Stimulated activated CD4-positive, alpha-beta T cell treated with anti-CD3 and anti-CD28 coated beads, Interleukin-15, amount 100 ng/mL, for 48 hours (primary cell): ENCODE measurements at regions not wholly inside any gene's neighbourhood (a gene's known extent, or its start where the extent isn't known, plus 50 kb on each side); places are given as distances from the start of the nearest gene placed in this dataset.
"Not testable (repeated sequence)": the region's sequence is repeated elsewhere in the genome, so short reads cannot be mapped to it uniquely, and the experiment has no call there.

Experiments
- DNase-seq, 2 donors: peaks; one replicate each; pipeline ENCODE4 v3.0.0-alpha.2; 2020; ENCODE audit warnings: low read depth in 2 of 2

DNA sequence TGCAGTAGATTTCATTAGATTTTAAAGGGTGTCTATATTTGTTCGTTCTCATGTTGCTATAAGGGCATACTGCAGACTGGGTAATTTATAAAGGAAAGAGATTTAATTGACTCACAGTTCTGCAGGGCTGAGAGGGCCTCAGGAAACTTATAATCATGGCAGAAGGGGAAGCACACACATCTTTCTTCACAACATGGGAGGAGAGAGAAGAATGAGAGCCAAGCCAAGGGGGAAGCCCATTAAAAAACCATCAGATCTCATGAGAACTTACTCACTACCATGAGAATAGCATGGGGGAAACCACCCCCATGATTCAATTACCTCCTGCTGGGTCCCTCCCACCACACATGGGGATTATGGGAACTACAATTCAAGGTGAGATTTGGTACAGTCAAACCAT lies 99.5 kb upstream of the TCF21 start:
- DNase-seq: not testable (repeated sequence)

DNA sequence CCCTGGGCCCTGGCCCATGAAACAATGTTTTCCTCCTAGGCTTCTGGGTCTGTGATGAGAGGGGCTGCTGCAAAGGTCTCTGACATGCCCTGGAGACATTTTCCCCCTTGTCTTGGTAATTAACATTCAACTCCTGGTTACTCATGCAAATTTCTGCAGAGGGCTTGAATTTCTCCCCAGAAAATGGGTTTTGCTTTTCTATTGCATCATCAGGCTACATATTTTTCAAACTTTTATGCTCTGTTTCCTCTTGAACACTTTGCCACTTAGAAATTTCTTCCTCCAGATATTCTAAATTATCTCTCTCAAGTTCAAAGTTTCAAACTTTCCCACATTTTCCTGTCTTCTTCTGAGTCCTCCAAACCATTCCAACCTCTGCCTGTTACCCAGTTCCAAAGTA lies 98.2 kb upstream of the TCF21 start:
- not testable (repeated sequence) for DNase-seq

DNA sequence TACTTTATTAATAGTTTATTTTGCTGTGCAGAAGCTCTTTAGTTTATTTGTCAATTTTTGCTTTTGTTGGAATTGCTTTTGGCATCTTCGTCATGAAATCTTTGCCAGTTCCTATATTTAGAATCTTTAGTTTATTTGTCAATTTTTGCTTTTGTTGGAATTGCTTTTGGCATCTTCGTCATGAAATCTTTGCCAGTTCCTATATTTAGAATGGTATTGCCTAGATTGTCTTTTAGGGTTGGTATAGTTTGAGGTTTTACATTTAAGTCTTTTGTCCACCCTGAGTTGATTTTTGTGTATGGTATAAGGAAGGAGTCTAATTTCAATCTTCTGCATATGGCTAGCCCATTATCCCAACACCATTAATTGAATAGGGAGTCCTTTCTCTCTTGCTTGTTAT lies 93.9 kb upstream of the TCF21 start:
- not testable (repeated sequence) for DNase-seq

DNA sequence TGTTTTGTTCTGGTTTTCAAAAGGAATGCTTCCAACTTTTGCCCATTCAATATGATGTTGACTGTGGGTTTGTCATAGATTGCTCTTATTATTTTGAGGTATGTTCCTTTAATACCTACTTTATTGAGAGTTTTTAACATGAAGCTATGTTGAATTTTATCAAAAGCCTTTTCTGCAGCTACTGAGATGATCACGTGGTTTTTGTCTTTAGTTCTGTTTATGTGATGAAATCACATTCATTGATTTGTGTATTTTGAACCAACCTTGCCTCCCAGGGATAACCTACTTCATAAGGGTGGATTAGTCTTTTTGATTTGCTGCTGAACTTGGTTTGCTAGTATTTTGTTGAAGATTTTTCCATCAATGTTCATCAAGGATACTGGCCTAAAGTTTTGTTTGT lies 92.7 kb upstream of the TCF21 start:
- no peak for DNase-seq

DNA sequence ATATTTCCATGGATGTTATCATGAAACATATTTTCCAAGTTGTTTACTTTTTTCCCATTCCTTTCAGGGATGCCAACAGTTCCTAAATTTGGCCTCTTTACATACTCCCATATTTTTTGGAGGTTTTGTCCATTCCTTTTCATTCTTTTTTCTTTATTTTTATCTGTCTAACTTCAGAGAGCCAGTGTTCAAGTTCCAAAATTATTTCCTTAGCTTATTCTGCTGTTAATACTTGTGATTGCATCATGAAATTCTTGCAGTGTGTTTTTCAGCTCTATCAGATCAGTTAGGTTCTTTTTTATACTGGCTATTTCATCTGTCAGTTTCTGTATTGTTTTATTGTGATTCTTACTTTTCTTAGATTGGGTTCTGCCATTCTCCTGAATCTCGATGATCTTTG lies 89.9 kb upstream of the TCF21 start:
- DNase-seq: no peak

DNA sequence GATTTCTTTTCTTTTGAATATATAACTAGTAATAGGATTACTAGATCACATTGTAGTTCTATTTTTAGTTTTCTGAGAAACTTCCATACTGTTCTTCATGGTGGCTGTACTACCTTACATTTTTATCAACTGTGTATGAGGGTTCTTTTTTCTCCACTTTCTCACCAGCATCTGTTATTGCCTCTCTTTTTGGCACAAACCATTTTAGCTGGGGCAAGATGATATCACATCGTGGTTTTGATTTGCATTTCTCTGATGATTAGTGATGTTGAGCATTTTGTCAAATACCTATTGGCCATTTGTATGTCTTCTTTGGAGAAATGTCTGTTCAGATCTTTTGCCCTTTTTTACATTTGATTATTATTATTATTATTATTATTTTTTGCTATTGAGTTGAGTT lies 86.1 kb upstream of the TCF21 start:
- no peak for DNase-seq

DNA sequence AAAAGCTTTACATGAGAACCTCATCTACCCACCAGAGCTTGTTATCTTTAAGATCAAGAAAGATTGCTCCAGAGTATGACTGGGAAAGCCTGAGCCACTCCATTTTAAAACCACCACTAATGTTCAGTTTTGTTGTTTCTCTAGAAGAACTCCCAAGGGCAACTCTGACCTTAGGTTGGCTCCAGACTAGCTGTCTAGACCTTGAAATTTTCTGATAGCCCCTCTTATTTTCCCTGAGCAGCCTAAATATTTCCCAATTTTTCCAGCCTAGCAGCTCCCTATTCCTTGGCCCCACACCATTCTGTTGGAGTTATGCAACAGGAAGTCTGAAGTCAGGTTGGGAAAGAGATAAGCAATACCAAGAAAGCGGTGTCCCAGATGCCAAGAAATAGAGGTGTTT lies 84.6 kb upstream of the TCF21 start:
- no peak for DNase-seq

DNA sequence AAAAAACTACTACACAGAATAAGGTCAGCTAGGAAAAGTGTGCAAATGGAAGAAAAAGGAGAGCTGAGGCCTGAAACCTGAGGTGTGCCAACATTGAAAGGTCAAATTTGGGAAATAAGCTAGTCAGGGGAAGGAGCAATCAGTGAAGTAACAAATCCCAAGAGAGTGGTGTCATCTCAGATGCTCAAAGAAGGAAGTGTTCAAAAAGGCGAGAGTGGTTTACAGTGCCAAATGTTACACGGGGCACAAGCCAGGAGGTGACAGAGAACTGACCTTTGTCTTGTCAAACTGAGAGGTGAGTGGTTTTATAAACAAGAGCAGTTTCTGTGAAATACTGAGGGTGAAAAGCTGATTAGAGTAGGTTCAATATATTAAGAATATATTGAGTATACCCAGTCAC lies 83.0 kb upstream of the TCF21 start:
- DNase-seq: no peak

DNA sequence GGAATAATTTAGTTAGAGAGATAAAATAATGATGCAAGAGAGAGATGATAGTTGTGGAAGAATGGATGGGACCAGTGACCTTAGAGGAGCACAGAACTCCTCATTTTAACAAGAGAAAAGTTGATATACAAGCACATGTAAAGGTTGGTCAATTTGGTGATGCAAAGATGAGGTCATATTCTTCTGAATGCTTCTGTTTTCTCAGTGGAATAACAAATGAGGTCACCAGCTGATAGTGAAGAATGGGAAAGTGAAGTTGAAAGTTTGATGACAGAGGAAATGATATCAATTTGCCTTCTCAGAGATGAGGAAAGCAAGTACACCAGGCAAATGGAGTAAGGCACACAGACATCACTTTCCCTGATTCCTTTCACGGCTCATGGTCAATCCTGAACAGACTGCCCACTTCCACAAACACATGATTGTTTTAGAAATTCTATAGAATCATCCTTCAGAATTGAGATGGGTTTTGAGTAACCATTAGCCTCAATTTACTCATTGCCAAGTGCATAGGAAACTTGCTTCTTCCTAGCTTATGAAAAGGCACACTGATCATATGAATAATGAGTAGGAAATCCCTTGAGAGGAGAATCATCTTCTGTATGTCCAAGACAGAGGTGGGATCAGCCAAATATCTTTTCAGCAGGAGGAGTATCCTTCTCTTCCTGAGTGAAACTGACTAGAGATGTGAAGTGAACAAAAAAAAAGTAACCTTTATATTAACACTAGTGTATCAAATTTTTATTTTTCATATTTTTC lies 82.4 kb upstream of the TCF21 start:
- no peak for DNase-seq

DNA sequence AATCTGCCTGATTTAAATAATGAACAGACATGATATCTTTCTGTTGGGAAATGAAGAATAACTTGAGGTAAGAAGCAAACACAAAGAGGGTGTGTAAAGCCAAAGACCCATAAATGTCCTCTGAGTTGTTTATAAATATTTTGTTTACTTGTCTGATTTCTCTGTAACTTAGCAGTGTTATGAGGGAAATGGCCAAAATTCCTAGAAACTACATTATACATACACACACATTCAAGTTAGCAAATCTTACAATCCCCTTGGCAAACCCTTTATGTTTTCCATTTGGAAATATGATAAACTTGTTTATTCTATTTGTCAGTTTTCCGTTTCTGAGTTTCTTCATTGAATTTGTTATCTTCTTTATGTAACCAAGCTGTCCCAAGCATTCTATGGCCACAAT lies 81.4 kb upstream of the TCF21 start:
- DNase-seq: no peak

DNA sequence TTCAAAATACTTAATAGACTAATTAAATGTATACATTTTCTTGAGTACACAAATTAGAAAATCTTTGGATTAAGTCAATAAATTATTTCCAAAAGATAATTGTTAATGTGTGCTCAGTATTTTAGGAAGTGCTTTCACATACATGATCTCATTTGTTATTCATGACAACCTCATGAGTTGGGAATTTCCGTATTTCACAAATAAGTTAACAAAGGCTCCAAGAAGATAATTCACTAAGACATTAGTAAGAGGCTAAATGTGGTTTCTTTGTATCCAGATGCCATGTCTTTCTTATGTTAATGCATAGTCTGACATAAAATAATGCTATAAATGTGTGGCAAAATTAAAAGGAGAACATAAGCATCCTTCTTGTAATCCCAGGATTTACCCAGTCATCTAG lies 79.5 kb upstream of the TCF21 start:
- DNase-seq: no peak

DNA sequence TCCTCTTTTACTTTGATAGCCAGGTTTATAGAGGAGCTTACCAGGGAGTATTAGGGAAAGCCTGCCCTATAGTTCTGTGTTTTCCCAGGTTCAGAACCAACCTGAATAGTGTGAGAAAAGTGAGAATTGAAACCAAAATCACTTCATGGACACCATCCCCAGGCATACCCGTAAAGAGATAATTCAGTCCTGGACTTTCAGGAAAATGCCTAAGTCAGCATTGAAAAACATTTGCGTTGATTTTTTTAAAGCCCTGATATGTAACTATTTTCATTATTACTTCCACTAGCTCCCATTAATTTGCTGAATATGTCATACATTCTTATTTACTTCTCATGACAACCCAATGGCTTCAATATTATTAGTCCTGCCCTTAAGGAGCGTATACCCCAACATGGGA lies 77.4 kb upstream of the TCF21 start:
- DNase-seq: no peak

DNA sequence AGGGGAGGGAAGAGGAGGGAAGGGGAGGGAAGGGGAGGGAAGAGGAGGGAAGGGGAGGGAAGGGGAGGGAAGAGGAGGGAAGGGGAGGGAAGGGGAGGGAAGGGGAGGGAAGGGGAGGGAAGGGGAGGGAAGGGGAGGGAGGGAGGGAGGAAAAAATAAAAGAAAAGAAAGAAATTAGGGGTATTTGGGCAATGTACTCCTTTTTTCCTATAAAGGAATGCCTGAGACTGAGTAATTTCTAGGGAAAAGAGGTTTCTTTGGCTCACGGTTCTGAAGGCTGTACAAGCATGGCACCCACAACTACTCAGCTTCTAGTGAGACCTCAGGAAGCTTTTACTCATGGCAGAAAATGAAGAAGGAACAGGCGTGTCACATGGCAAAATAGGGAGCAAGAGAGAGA lies 76.5 kb upstream of the TCF21 start:
- not testable (repeated sequence) for DNase-seq

DNA sequence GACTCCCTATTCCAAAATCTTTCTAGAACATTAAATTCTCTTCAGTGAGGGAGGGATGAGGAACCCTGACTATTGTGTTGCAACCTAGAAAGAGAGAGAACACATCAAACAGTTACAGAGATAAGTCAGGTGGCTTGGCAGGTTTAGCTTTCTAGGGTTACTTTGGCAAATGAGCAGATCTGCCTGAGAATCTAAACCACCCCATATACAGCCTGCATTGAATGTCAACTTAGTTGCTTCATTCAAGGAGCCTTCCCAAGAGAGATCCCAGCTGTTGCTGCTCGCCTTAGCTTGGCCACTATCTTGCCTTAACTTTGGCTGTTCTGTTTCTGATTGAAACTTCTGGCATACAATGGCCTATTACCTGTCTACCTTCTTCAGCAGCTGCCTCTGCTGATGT lies 74.7 kb upstream of the TCF21 start:
- no peak for DNase-seq

DNA sequence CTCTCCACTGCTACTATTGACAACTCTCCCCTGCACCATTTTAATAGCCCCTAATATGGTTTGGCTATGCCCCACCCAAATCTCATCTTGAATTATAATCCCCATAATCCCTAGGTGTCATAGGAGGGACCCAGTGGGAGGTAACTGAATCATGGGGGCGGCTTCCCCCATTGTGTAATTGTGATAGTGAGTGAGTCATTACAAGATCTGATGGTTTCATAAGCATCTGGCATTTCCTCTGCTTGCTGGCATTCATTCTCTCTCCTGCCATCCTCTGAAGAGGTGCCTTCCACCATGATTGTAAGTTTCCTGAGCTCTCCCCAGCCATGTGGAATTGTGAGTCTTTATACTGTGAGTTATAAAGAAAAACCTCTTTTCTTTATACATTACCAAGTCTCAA lies 74.1 kb upstream of the TCF21 start:
- no peak for DNase-seq

DNA sequence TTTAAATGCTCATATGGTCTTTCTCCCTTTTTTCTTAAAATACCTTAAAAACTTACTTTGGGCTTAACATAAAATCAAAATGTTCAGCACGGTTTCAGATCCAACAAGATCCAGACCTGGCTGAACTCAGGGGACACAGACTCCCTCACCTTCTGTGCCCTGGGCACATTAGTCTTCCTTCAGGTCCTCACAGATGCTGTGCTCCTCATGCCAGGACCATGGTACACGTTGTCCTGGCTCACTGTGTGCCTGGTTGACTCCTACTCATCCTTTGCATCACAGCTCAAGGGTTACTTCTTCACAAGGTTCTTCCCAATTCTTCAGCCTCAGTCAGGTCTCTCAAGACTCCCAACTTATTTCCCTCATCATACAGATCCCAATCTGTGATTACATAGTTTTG lies 73.6 kb upstream of the TCF21 start:
- no peak for DNase-seq

DNA sequence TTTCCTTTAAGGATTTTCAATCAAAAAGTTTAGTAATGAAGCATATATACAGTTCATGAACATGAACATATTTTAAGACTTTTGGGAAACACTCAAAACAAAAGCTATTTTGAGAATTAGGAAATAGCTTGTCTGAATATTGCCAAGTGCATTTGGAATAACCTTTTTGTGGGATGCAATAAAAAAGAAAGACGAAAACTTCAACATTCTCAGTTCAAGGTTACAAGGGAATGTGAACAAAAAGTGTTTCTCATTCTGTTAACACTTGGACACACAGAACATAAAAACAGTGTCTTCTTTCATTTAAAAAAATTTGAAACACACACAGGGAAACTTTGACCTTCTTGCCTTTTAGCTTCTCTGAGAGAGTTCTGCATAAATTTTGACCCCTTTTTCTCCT lies 72.7 kb upstream of the TCF21 start:
- DNase-seq: no peak

DNA sequence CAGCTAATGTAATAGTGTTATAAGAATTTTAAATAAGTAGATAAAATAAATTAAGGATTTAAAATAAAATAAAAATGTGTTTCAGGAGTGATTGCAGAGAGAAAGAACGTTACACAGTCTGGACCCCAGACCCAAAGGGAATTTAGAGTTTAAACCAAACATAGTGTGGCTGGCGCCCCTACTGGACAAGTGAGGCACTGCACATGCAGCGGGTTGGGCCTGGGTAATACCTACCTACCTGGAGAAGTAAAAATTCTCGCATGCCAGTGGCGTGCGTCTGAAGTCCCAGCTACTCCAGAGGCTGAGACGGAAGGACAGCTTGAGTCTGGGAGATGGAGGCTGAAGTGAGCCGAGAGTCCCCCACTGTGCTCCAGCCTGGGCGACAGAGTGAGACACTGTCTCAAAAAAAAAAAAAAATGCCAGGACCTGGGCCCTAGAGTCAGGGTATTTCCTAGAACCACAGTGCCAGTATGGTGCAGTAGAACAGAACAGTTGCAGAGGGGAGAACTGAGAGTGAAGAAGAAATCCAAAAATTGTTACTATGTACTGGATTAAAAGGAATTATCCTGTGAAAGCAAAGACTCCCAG lies 71.4 kb upstream of the TCF21 start:
- peak in 1 of 2 donors; percentile 27 for DNase-seq

DNA sequence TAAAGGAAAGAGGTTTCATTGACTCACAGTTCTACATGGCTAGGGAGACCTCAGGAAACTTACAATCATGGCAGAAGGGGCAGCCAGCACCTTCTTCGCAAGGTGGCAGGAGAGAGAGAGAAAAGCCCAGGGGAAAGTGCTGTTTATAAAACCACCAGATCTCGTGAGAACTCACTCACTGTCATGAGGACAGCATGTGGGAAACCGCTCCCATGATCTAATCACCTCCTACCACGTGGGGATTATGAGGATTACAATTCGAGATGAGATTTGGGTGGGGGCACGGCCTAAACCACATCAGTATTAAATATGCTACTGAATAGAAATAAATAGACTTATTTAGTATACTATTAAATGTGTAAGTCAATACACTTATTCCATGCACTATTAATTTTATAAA lies 70.6 kb upstream of the TCF21 start:
- DNase-seq: no peak

DNA sequence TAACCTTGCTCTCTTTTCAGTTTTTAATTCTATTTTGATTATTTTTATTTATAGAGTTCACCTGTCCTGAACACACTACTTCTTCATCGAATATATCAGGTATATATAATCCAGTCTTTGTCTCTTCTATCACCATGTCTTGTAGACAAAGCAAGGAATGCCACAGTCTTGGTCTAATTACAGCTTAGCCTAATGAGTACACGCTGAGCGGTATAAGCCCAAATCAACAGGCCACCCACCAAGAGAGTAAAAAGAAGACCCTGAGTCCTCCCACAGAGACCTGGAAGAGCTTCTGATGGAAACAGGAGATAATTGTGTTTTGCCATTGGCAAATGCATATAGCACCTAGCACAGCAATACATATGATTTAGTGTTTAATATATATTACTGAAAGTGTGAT lies 68.7 kb upstream of the TCF21 start:
- DNase-seq: no peak

DNA sequence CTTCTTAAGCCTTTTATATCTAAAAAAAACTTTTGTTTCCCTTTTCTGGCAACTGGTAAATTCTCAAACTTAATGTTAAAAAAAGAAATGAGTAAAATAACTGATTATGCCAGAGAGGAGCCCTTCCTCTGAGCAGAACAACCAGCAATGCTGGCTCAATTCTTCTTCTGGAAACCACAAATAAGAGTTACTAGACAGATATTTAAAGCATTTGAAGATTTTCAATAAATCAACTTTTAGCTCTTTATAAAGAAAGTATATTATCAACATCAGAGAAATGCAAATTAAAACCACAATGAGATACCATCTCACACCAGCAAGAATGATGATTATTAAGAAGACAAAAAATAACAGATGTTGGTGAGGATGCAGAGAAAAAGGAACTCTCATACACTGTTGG lies 61.1 kb upstream of the TCF21 start:
- no peak for DNase-seq

DNA sequence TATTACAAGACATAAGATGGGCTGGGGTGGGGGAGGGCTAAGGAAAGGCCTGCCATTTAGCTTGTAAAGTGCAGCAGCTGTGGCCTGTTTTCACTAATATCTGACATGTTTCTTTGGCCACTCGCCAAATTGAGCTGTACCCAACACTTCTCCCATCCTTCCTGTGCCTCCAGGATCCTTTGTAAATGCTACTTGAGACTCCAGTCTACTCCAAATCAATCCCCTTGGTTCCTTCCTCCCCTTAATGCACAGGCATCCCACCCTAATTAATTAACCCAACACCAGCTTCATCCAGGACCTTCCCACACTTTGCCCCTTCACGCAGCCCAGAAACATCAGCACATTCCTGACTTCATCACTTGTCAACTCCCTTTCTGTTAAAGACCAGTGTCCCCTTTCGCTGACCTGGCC lies 55.0 kb upstream of the TCF21 start:
- no peak for DNase-seq

DNA sequence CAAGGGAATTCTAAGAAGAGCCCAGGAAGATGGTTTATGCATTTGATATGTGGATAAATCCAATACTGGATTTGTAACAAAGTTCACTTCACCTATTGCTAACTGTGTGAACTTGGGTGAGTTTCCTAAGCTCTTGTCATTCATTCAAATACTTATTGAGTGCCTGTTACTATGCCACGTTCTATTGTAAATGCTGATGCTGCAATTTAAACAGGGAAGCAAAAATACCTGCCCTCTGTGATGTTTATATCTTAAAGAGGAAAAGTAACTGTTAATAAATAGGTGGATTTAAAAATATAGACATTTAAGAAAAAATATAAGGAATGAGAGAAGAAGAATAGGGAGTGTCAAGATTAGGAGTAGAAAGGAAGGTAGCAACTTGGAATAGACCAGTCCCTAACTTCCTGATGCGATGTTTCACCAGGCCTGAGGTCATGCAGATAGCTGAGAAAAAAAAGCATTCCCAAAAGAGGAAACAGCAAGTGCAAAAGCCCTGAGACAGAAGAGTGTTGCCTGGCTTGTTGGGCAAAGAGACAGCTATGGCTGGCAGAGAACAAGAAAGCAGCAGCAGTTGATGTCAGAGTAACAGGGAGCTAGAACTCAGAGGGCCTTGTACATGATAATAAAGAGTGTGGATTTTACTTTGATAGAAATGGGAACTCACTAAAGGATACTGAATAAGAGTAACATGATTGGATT lies 54.3 kb upstream of the TCF21 start:
- no peak for DNase-seq
